ENCODE measurements at regions not wholly inside any gene's neighbourhood (a gene's known extent, or its start where the extent isn't known, plus 50 kb on each side); places are given as distances from the start of the nearest gene placed in this dataset.

DNA sequence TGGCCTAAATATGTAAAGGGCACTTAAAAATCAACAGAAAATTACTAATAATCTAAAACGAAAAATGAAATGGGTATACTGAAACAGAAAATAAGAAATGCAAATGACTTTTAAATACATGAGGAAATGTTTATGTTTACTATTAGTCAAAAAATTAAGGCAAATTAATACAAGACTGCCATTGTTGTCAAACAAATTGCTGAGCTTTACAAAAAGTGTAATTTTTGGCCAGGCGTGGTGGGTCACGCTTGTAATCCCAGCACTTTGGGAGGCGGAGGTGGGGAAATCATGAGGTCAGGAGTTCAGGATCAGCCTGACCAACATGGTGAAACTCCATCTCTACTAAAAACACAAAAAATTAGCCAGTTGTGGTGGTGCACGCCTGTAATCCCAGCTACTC, 343.9 kb upstream of the SGO1 start:
- ChIA-PET CTCF (interaction anchor here (0.5 to 0.9 kb wide), 3 partner anchors 19 to 799 kb away, joined by 3 to 4 read pairs (median 3); no protein-coding TSS in a partner anchor), POLR2A (no interaction called here)
- Mint-ChIP-seq H3K9me3 (ENCODE audit: unreplicated experiment) (no peaks in the 10 kb centered on the region), H3K36me3 (ENCODE audit: insufficient read depth, unreplicated experiment) (no peaks in the 10 kb centered on the region), H3K27me3 (ENCODE audit: insufficient read depth, unreplicated experiment) (no peaks in the 10 kb centered on the region), H3K4me1 (ENCODE audit: insufficient read depth, unreplicated experiment) (no peaks in the 10 kb centered on the region), H3K4me3 (ENCODE audit: unreplicated experiment) (no peak overlapping the region), H3K27ac (ENCODE audit: low read depth, unreplicated experiment) (no peak overlapping the region)
- intact Hi-C loops (cut with micrococcal nuclease) = no loop called here
- BruUV-seq (replicated peaks) = no TSS peak
- no peak for DNase-seq (ENCODE audit: unreplicated experiment)
- TF ChIP-seq, protein P1, sequence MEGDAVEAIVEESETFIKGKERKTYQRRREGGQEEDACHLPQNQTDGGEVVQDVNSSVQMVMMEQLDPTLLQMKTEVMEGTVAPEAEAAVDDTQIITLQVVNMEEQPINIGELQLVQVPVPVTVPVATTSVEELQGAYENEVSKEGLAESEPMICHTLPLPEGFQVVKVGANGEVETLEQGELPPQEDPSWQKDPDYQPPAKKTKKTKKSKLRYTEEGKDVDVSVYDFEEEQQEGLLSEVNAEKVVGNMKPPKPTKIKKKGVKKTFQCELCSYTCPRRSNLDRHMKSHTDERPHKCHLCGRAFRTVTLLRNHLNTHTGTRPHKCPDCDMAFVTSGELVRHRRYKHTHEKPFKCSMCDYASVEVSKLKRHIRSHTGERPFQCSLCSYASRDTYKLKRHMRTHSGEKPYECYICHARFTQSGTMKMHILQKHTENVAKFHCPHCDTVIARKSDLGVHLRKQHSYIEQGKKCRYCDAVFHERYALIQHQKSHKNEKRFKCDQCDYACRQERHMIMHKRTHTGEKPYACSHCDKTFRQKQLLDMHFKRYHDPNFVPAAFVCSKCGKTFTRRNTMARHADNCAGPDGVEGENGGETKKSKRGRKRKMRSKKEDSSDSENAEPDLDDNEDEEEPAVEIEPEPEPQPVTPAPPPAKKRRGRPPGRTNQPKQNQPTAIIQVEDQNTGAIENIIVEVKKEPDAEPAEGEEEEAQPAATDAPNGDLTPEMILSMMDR (IDR thresholded peaks at IDR 0.05; ENCODE audit: unreplicated experiment) = no peak

DNA sequence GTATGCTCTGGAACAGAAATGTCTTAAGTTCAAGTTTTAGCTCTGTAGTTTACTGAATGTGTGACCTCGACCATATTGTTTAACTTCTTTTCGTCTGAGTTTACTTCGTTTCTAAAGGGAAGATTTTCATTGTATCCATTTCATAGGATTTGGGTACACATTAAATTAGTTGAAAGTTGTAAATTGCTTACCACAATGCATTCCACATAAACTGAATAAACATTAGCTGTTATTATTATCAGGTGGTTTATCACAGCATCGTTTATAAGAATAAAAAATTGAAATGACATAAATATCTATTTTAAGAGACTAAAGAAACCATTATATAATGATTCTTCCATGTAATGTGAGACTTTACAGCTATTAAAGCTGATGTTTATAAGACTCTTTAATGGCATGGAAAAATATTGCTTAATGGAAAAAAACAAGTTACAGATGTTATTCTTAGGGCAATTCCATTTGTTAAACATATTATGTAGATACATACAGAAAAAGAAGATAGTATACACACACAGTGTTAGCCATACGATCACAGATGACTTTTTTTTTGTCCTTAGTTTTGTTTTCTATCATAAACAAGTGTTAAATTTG, 342.3 kb upstream of the SGO1 start:
- Mint-ChIP-seq H3K27me3 (ENCODE audit: insufficient read depth, unreplicated experiment) (no peaks in the 10 kb centered on the region), H3K4me3 (ENCODE audit: unreplicated experiment) (no peak overlapping the region), H3K27ac (ENCODE audit: low read depth, unreplicated experiment) (no peak overlapping the region), H3K36me3 (ENCODE audit: insufficient read depth, unreplicated experiment) (no peaks in the 10 kb centered on the region), H3K4me1 (ENCODE audit: insufficient read depth, unreplicated experiment) (no peaks in the 10 kb centered on the region), H3K9me3 (ENCODE audit: unreplicated experiment) (no peaks in the 10 kb centered on the region)
- DNase-seq (ENCODE audit: unreplicated experiment) = no peak
- TF ChIP-seq, protein P1 (IDR thresholded peaks at IDR 0.05; ENCODE audit: unreplicated experiment) = no peak
- ChIA-PET CTCF (interaction anchor here (0.7 to 1.3 kb wide), 3 partner anchors 14 to 23 kb away, joined by 3 to 4 read pairs (median 3); no protein-coding TSS in a partner anchor), POLR2A (interaction anchor here (0.7 kb wide), 1 partner anchor 19 kb away, joined by 3 read pairs; no protein-coding TSS in a partner anchor)
- BruUV-seq (replicated peaks) = no TSS peak
- intact Hi-C loops (cut with micrococcal nuclease) = no loop called here

DNA sequence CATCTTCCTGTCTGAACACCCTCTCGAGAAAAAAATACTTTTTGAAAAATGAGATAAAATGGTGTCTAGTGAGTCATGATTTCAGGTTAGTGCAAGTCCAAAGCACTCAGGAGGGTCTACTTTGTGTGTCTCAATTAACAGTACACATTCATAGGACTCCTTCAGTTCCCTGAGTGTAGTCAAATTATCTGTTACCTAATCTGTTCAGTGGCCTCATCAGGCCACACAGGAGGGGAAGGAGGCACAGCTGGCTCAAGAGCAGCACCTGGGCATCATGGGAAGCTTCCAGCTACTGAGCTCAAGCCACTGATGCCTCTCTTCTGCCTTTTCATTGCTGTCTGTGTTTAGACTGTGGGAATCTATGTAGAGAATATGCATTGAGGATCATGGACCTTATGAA, 341.4 kb upstream of the SGO1 start:
- Mint-ChIP-seq H3K27me3 (ENCODE audit: insufficient read depth, unreplicated experiment) (no peaks in the 10 kb centered on the region), H3K27ac (ENCODE audit: low read depth, unreplicated experiment) (no peak overlapping the region), H3K36me3 (ENCODE audit: insufficient read depth, unreplicated experiment) (no peaks in the 10 kb centered on the region), H3K4me1 (ENCODE audit: insufficient read depth, unreplicated experiment) (no peaks in the 10 kb centered on the region), H3K4me3 (ENCODE audit: unreplicated experiment) (no peak overlapping the region), H3K9me3 (ENCODE audit: unreplicated experiment) (no peaks in the 10 kb centered on the region)
- intact Hi-C loops (cut with micrococcal nuclease) = no loop called here
- no TSS peak for BruUV-seq (replicated peaks)
- DNase-seq (ENCODE audit: unreplicated experiment) = no peak
- ChIA-PET CTCF (interaction anchor here (0.7 kb wide), 1 partner anchor 24 kb away, joined by 3 read pairs; no protein-coding TSS in a partner anchor), POLR2A (no interaction called here)
- TF ChIP-seq, protein P1 (IDR thresholded peaks at IDR 0.05; ENCODE audit: unreplicated experiment) = no peak

DNA sequence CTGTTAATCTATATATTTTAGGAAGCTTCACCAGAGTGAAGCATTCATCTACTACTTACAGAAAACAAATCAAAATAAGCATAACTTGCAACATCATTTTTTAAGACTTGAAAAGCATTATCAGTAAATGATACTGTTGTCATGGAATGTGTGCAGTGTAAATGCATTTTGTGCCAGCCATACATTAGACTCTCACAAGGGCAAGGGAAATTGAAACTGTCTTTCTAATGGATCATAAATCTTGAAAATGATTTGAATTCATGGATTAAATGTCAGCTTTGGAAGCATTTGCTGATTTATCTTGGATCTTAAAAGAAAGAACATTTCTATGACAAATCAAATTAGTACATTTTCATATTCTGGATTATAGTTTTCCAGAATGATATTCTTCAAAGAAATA, 338.3 kb upstream of the SGO1 start:
- intact Hi-C loops (cut with micrococcal nuclease) = no loop called here

More for the DNA sequence above, 338.3 kb upstream of the SGO1 start:
- no peak for DNase-seq (ENCODE audit: unreplicated experiment)
- POLR2A ChIA-PET = interaction anchor here (0.6 kb wide), 1 partner anchor 637 kb away, joined by 4 read pairs; no protein-coding TSS in a partner anchor
- Mint-ChIP-seq H3K27me3 (ENCODE audit: insufficient read depth, unreplicated experiment) (no peaks in the 10 kb centered on the region), H3K27ac (ENCODE audit: low read depth, unreplicated experiment) (no peak overlapping the region), H3K4me1 (ENCODE audit: insufficient read depth, unreplicated experiment) (no peaks in the 10 kb centered on the region), H3K4me3 (ENCODE audit: unreplicated experiment) (no peak overlapping the region), H3K9me3 (ENCODE audit: unreplicated experiment) (peaks cover 6% of the 10 kb centered on the region), H3K36me3 (ENCODE audit: insufficient read depth, unreplicated experiment) (no peaks in the 10 kb centered on the region)
- CTCF ChIA-PET = interaction anchor here (4.7 kb wide), 1 partner anchor 13 kb away, joined by 22 read pairs; no protein-coding TSS in a partner anchor
- TF ChIP-seq, protein P1 (IDR thresholded peaks at IDR 0.05; ENCODE audit: unreplicated experiment) = no peak
- no TSS peak for BruUV-seq (replicated peaks)
